B cell (primary cell): ENCODE measurements at regions not wholly inside any gene's neighbourhood (a gene's known extent, or its start where the extent isn't known, plus 50 kb on each side); places are given as distances from the start of the nearest gene placed in this dataset.

Experiments used
- CTCF ChIP-seq: fragments of 200-600 bp; IDR thresholded peaks from one replicate; pipeline ENCODE4 v1.8.0; 2022; ENCODE audit warnings: antibody characterized with exemption, mild to moderate bottlenecking
- EZH2 ChIP-seq: IDR thresholded peaks from 2 replicates; pipeline ENCODE4 v1.6.1; 2012; ENCODE audit warnings: borderline replicate concordance, low read depth, mild to moderate bottlenecking, moderate library complexity, low read length; ENCODE audit not compliant: insufficient read depth, poor library complexity, severe bottlenecking

GRCh38 chr11:26134481-26135355 lies 197.2 kb upstream of the ANO3 start:
- TF ChIP-seq CTCF: peak; percentile 15
- TF ChIP-seq EZH2: no peak
